Stimulated activated CD8-positive, alpha-beta memory T cell treated with anti-CD3 and anti-CD28 coated beads, Interleukin-4, amount 100 ng/mL, for 4 hours (primary cell): ENCODE measurements at regions not wholly inside any gene's neighbourhood (a gene's known extent, or its start where the extent isn't known, plus 50 kb on each side); places are given as distances from the start of the nearest gene placed in this dataset.

Experiments
- DNase-seq, 2 donors: peaks; one replicate each; pipeline ENCODE4 v3.0.0-alpha.2; 2020; ENCODE audit warnings: low read depth in 2 of 2, low spot score in 1 of 2

- DNase-seq, result no peak
Measured at GRCh38 chr12:45666816-45667215, 62.7 kb upstream of the ARID2 start.

- no peak for DNase-seq
Measured at GRCh38 chr12:45667761-45668160, 61.7 kb upstream of the ARID2 start.

- DNase-seq, result no peak
Measured at GRCh38 chr12:45668641-45669040, 60.9 kb upstream of the ARID2 start.

- no peak for DNase-seq
Measured at GRCh38 chr12:45669093-45669492, 60.4 kb upstream of the ARID2 start.

- no peak for DNase-seq
Measured at GRCh38 chr12:45669792-45670191, 59.7 kb upstream of the ARID2 start.

GRCh38 chr12:45670346-45671065 is 59.0 kb upstream of the ARID2 start:
- DNase-seq, result no peak

GRCh38 chr12:45671254-45671653 is 58.3 kb upstream of the ARID2 start:
- no peak for DNase-seq

GRCh38 chr12:45674181-45674977 is 55.1 kb upstream of the ARID2 start:
- no peak for DNase-seq

GRCh38 chr12:45675534-45675933 is 54.0 kb upstream of the ARID2 start:
- no peak for DNase-seq
